GM10248 (cell line): ENCODE measurements at regions not wholly inside any gene's neighbourhood (a gene's known extent, or its start where the extent isn't known, plus 50 kb on each side); places are given as distances from the start of the nearest gene placed in this dataset.
"Not testable (repeated sequence)": the region's sequence is repeated elsewhere in the genome, so short reads cannot be mapped to it uniquely, and the experiment has no call there.

Source experiments
- CTCF ChIA-PET: fragments of 300-600 bp; sonication (Branson Sonifier 250); formaldehyde crosslinking; extraction: SDS; loops from one replicate; lab custom pipeline; 2021; ENCODE audit warnings: antibody characterized with exemption; lab: Yijun Ruan, JAX
- POLR2A ChIA-PET: fragments of 350-650 bp; sonication (Branson Sonifier 250); formaldehyde crosslinking; extraction: SDS; loops from one replicate; lab custom pipeline; 2020; ENCODE audit warnings: antibody characterized with exemption; lab: Yijun Ruan, JAX
- DNase-seq: peaks from one replicate; pipeline ENCODE4 v3.0.0; 2012; ENCODE audit errors: extremely low spot score
- CTCF ChIP-seq: IDR thresholded peaks from 2 replicates; pipeline ENCODE4 v1.5.1; 2012; ENCODE audit warnings: mild to moderate bottlenecking, low read depth; ENCODE audit errors: extremely low read depth, missing control alignments, control extremely low read depth

- no peak for TF ChIP-seq CTCF
- ChIA-PET POLR2A (no interaction called here), CTCF (no interaction called here)
- DNase-seq, result no peak
These were observed 153.2 kb downstream of the LYPLAL1 start for GRCh38 chr1:219326843-219327242.

- no peak for TF ChIP-seq CTCF
- ChIA-PET CTCF (interaction anchor here (1.0 to 1.3 kb wide), 2 partner anchors 58 to 118 kb away, joined by 3 to 4 read pairs; no protein-coding TSS in a partner anchor), POLR2A (no interaction called here)
- DNase-seq, result no peak
These were observed 151.7 kb downstream of the LYPLAL1 start for GRCh38 chr1:219325368-219325742.

- ChIA-PET CTCF (interaction anchor here (1.0 to 1.3 kb wide), 2 partner anchors 58 to 119 kb away, joined by 3 to 4 read pairs; no protein-coding TSS in a partner anchor), POLR2A (no interaction called here)
- DNase-seq, result no peak
- TF ChIP-seq CTCF, result no peak
These were observed 151.1 kb downstream of the LYPLAL1 start for GRCh38 chr1:219324629-219325367.

GRCh38 chr1:219324171-219324570 lies 150.5 kb downstream of the LYPLAL1 start:
- DNase-seq, result no peak
- no peak for TF ChIP-seq CTCF
- ChIA-PET CTCF (interaction anchor here (1.3 kb wide), 1 partner anchor 120 kb away, joined by 4 read pairs; no protein-coding TSS in a partner anchor), POLR2A (no interaction called here)

GRCh38 chr1:219323426-219323825 lies 149.7 kb downstream of the LYPLAL1 start:
- no peak for DNase-seq
- no peak for TF ChIP-seq CTCF
- ChIA-PET CTCF (no interaction called here), POLR2A (no interaction called here)

GRCh38 chr1:219322766-219323165 lies 149.1 kb downstream of the LYPLAL1 start:
- DNase-seq, result no peak
- ChIA-PET POLR2A (no interaction called here), CTCF (no interaction called here)
- no peak for TF ChIP-seq CTCF

- CTCF ChIA-PET, POLR2A ChIA-PET, DNase-seq: not testable (repeated sequence)
These were observed 146.9 kb downstream of the LYPLAL1 start for GRCh38 chr1:219320563-219320962.
